Duodenal mucosa (tissue), 2 donors: ENCODE measurements at regions not wholly inside any gene's neighbourhood (a gene's known extent, or its start where the extent isn't known, plus 50 kb on each side); places are given as distances from the start of the nearest gene placed in this dataset.

Experiments used
- H3K27ac ChIP-seq: one replicate; pipeline ENCODE4 v1.7.0; 2013; ENCODE audit warnings: low read depth, low read length
- H3K27me3 ChIP-seq, 2 donors: one replicate each; pipeline ENCODE4 v1.7.0; 2013; ENCODE audit warnings: low read length in 2 of 2, control low read depth in 1 of 2; ENCODE audit not compliant: insufficient read depth in 2 of 2, control insufficient read depth in 1 of 2
- H3K36me3 ChIP-seq, 2 donors: one replicate each; pipeline ENCODE4 v1.7.0; 2013; ENCODE audit warnings: low read length in 2 of 2, control low read depth in 1 of 2; ENCODE audit not compliant: insufficient read depth in 2 of 2, control insufficient read depth in 1 of 2
- H3K4me1 ChIP-seq, 2 donors: one replicate each; pipeline ENCODE4 v1.7.0; 2013; ENCODE audit warnings: low read length in 2 of 2, control low read depth in 1 of 2; ENCODE audit not compliant: insufficient read depth in 2 of 2, control insufficient read depth in 1 of 2
- H3K4me3 ChIP-seq, 2 donors: one replicate each; pipeline ENCODE4 v1.7.0; 2013; ENCODE audit warnings: low read length in 2 of 2, low read depth in 1 of 2
- H3K9ac ChIP-seq, 2 donors: one replicate each; pipeline ENCODE4 v1.7.0; 2013; ENCODE audit warnings: low read length in 2 of 2, low read depth in 1 of 2
- H3K9me3 ChIP-seq, 2 donors: one replicate each; pipeline ENCODE4 v1.7.0; 2013; ENCODE audit warnings: low read length in 2 of 2, control low read depth in 1 of 2; ENCODE audit not compliant: control insufficient read depth in 1 of 2

- Histone ChIP-seq H3K9me3 (no peaks in the 10 kb centered on the region), H3K27me3 (no peaks in the 10 kb centered on the region), H3K36me3 (no peaks in the 10 kb centered on the region), H3K27ac (no peak overlapping the region), H3K4me1 (no peaks in the 10 kb centered on the region), H3K4me3 (no peak overlapping the region), H3K9ac (no peak overlapping the region)
Observed at GRCh38 chr14:40265096-40265495, 832.9 kb upstream of the FBXO33 start.

GRCh38 chr14:40252817-40253447 lies 820.7 kb upstream of the FBXO33 start:
- H3K4me3 ChIP-seq, result no peak overlapping the region
- H3K4me1 ChIP-seq, result no peaks in the 10 kb centered on the region
- peaks cover 0 to 4% of the 10 kb centered on the region in 2 donors for H3K9me3 ChIP-seq
- no peak overlapping the region for H3K27ac ChIP-seq
- no peaks in the 10 kb centered on the region for H3K36me3 ChIP-seq
- H3K9ac ChIP-seq, result no peak overlapping the region
- no peaks in the 10 kb centered on the region for H3K27me3 ChIP-seq

- H3K4me1 ChIP-seq, result no peaks in the 10 kb centered on the region
- no peak overlapping the region for H3K4me3 ChIP-seq
- H3K9ac ChIP-seq, result no peak overlapping the region
- H3K9me3 ChIP-seq, result peaks cover 0 to 4% of the 10 kb centered on the region in 2 donors
- H3K27me3 ChIP-seq, result no peaks in the 10 kb centered on the region
- H3K36me3 ChIP-seq, result no peaks in the 10 kb centered on the region
- H3K27ac ChIP-seq, result no peak overlapping the region
Observed at GRCh38 chr14:40248671-40249070, 816.4 kb upstream of the FBXO33 start.

GRCh38 chr14:40240245-40240859 lies 808.1 kb upstream of the FBXO33 start:
- no peak overlapping the region for H3K27ac ChIP-seq
- no peaks in the 10 kb centered on the region for H3K36me3 ChIP-seq
- no peaks in the 10 kb centered on the region for H3K27me3 ChIP-seq

GRCh38 chr14:40232302-40232701 lies 800.1 kb upstream of the FBXO33 start:
- H3K27me3 ChIP-seq, result no peaks in the 10 kb centered on the region
- no peak overlapping the region for H3K27ac ChIP-seq
- no peaks in the 10 kb centered on the region for H3K4me1 ChIP-seq
- no peak overlapping the region for H3K9ac ChIP-seq
- H3K36me3 ChIP-seq, result no peaks in the 10 kb centered on the region
- peaks cover 7 to 12% of the 10 kb centered on the region in 2 donors for H3K9me3 ChIP-seq
- H3K4me3 ChIP-seq, result no peak overlapping the region

More at GRCh38 chr14:40240245-40240859, 808.1 kb upstream of the FBXO33 start:
- peaks cover 0 to 16% of the 10 kb centered on the region in 2 donors for H3K9me3 ChIP-seq
- no peak overlapping the region for H3K4me3 ChIP-seq
- no peak overlapping the region for H3K9ac ChIP-seq
- H3K4me1 ChIP-seq, result no peaks in the 10 kb centered on the region

- no peaks in the 10 kb centered on the region for H3K27me3 ChIP-seq
- H3K27ac ChIP-seq, result no peak overlapping the region
- H3K4me1 ChIP-seq, result no peaks in the 10 kb centered on the region
- H3K36me3 ChIP-seq, result no peaks in the 10 kb centered on the region
- H3K4me3 ChIP-seq, result no peak overlapping the region
- H3K9me3 ChIP-seq, result peaks cover 3 to 7% of the 10 kb centered on the region in 2 donors
- no peak overlapping the region for H3K9ac ChIP-seq
Observed at GRCh38 chr14:40229676-40230075, 797.4 kb upstream of the FBXO33 start.

- no peaks in the 10 kb centered on the region for H3K4me1 ChIP-seq
- no peak overlapping the region for H3K4me3 ChIP-seq
- H3K36me3 ChIP-seq, result no peaks in the 10 kb centered on the region
- peaks cover 0 to 4% of the 10 kb centered on the region in 2 donors for H3K9me3 ChIP-seq
- no peak overlapping the region for H3K9ac ChIP-seq
- H3K27ac ChIP-seq, result no peak overlapping the region
- H3K27me3 ChIP-seq, result no peaks in the 10 kb centered on the region
Observed at GRCh38 chr14:40222996-40223395, 790.8 kb upstream of the FBXO33 start.

GRCh38 chr14:40221428-40221827 lies 789.2 kb upstream of the FBXO33 start:
- Histone ChIP-seq H3K4me3 (no peak overlapping the region), H3K9ac (no peak overlapping the region), H3K27ac (no peak overlapping the region)

GRCh38 chr14:40219032-40219431 lies 786.8 kb upstream of the FBXO33 start:
- Histone ChIP-seq H3K36me3 (no peaks in the 10 kb centered on the region), H3K27ac (no peak overlapping the region), H3K9ac (no peak overlapping the region), H3K9me3 (peaks cover 0 to 2% of the 10 kb centered on the region in 2 donors), H3K27me3 (no peaks in the 10 kb centered on the region), H3K4me1 (no peaks in the 10 kb centered on the region), H3K4me3 (no peak overlapping the region)

More at GRCh38 chr14:40221428-40221827, 789.2 kb upstream of the FBXO33 start:
- H3K27me3 ChIP-seq, result no peaks in the 10 kb centered on the region
- H3K4me1 ChIP-seq, result no peaks in the 10 kb centered on the region
- H3K36me3 ChIP-seq, result no peaks in the 10 kb centered on the region
- peaks cover 0 to 4% of the 10 kb centered on the region in 2 donors for H3K9me3 ChIP-seq

- Histone ChIP-seq H3K27ac (no peak overlapping the region), H3K9me3 (peaks cover 0 to 2% of the 10 kb centered on the region in 2 donors), H3K36me3 (no peaks in the 10 kb centered on the region)
Observed at GRCh38 chr14:40218282-40218941, 786.2 kb upstream of the FBXO33 start.

More at GRCh38 chr14:40218282-40218941, 786.2 kb upstream of the FBXO33 start:
- no peaks in the 10 kb centered on the region for H3K4me1 ChIP-seq
- no peaks in the 10 kb centered on the region for H3K27me3 ChIP-seq
- H3K9ac ChIP-seq, result no peak overlapping the region
- H3K4me3 ChIP-seq, result no peak overlapping the region
